Globus pallidus (tissue), 1 donor: ENCODE measurements at regions not wholly inside any gene's neighbourhood (a gene's known extent, or its start where the extent isn't known, plus 50 kb on each side); places are given as distances from the start of the nearest gene placed in this dataset.
"Not testable (repeated sequence)": the region's sequence is repeated elsewhere in the genome, so short reads cannot be mapped to it uniquely, and the experiment has no call there.

ENCODE experiments used
- DNase-seq: peaks from one replicate; pipeline ENCODE4 v3.0.0-alpha.2; 2015; ENCODE audit warnings: low spot score

GRCh38 chr14:106201376-106201775 lies 675.0 kb downstream of the TMEM121 start:
- no peak for DNase-seq

GRCh38 chr14:106203438-106203837 lies 677.1 kb downstream of the TMEM121 start:
- no peak for DNase-seq

- no peak for DNase-seq
These were observed 677.7 kb downstream of the TMEM121 start for GRCh38 chr14:106204063-106204462.

- no peak for DNase-seq
These were observed 680.9 kb downstream of the TMEM121 start for GRCh38 chr14:106207316-106207715.

GRCh38 chr14:106208794-106209193 lies 682.4 kb downstream of the TMEM121 start:
- no peak for DNase-seq

- no peak for DNase-seq
These were observed 683.4 kb downstream of the TMEM121 start for GRCh38 chr14:106209755-106210154.

- no peak for DNase-seq
These were observed 684.3 kb downstream of the TMEM121 start for GRCh38 chr14:106210650-106211049.

GRCh38 chr14:106211334-106211900 lies 685.0 kb downstream of the TMEM121 start:
- DNase-seq: no peak

- no peak for DNase-seq
These were observed 688.8 kb downstream of the TMEM121 start for GRCh38 chr14:106215229-106215628.

GRCh38 chr14:106216679-106217078 lies 690.3 kb downstream of the TMEM121 start:
- DNase-seq: no peak

GRCh38 chr14:106218174-106218573 lies 691.8 kb downstream of the TMEM121 start:
- DNase-seq: no peak

GRCh38 chr14:106222311-106222710 lies 695.9 kb downstream of the TMEM121 start:
- no peak for DNase-seq

- no peak for DNase-seq
These were observed 696.3 kb downstream of the TMEM121 start for GRCh38 chr14:106222731-106223130.

GRCh38 chr14:106227793-106228192 lies 701.4 kb downstream of the TMEM121 start:
- DNase-seq: no peak

- DNase-seq: no peak
These were observed 702.3 kb downstream of the TMEM121 start for GRCh38 chr14:106228541-106229158.

GRCh38 chr14:106230071-106230470 lies 703.7 kb downstream of the TMEM121 start:
- DNase-seq: no peak

GRCh38 chr14:106233191-106233590 lies 706.8 kb downstream of the TMEM121 start:
- not testable (repeated sequence) for DNase-seq

GRCh38 chr14:106234525-106235254 lies 708.3 kb downstream of the TMEM121 start:
- not testable (repeated sequence) for DNase-seq

- DNase-seq: no peak
These were observed 709.2 kb downstream of the TMEM121 start for GRCh38 chr14:106235356-106236159.

GRCh38 chr14:106248321-106249192 lies 722.2 kb downstream of the TMEM121 start:
- DNase-seq: no peak

GRCh38 chr14:106253995-106254394 lies 727.6 kb downstream of the TMEM121 start:
- DNase-seq: not testable (repeated sequence)
